ENCODE measurements at regions not wholly inside any gene's neighbourhood (a gene's known extent, or its start where the extent isn't known, plus 50 kb on each side); places are given as distances from the start of the nearest gene placed in this dataset.

DNA sequence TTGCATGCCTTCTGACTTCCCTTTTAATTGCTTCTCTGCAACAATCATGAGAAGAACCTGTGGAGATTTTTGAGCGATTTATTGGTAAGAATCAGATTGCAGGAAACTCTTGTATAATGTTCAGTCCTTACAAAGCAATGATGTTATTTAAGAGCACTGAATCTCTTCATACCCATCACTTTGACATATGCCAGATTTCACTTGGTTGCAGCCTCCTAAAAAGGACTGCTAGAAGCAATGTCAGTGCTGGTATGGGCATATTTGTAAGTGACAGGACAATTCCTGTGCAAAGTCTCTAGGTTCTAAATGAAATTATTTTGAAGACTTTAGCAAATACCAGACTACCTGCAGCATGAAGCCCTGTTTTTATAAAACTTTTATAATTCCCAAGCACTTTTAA is 2272.7 kb upstream of the WWC1 start:
- TF ChIP-seq, protein P1, sequence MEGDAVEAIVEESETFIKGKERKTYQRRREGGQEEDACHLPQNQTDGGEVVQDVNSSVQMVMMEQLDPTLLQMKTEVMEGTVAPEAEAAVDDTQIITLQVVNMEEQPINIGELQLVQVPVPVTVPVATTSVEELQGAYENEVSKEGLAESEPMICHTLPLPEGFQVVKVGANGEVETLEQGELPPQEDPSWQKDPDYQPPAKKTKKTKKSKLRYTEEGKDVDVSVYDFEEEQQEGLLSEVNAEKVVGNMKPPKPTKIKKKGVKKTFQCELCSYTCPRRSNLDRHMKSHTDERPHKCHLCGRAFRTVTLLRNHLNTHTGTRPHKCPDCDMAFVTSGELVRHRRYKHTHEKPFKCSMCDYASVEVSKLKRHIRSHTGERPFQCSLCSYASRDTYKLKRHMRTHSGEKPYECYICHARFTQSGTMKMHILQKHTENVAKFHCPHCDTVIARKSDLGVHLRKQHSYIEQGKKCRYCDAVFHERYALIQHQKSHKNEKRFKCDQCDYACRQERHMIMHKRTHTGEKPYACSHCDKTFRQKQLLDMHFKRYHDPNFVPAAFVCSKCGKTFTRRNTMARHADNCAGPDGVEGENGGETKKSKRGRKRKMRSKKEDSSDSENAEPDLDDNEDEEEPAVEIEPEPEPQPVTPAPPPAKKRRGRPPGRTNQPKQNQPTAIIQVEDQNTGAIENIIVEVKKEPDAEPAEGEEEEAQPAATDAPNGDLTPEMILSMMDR (IDR thresholded peaks at IDR 0.05; ENCODE audit: extremely low read depth in 1 of 2, insufficient read depth in 1 of 2, low read depth in 1 of 2, low read length in 2 of 2) = no peak
- TF ChIP-seq POLR2A (IDR thresholded peaks at IDR 0.05; ENCODE audit: low read depth, low read length) (no peak), EZH2 (IDR thresholded peaks at IDR 0.05; ENCODE audit: borderline replicate concordance, low read depth, low read length, severe bottlenecking) (no peak)

All from endothelial cell of umbilical vein (primary cell).